GM12878 (cell line): ENCODE measurements at regions not wholly inside any gene's neighbourhood (a gene's known extent, or its start where the extent isn't known, plus 50 kb on each side); places are given as distances from the start of the nearest gene placed in this dataset.

Source experiments
- ATAC-seq: fragments of 200-7000 bp; cut with Tn5 transposase; 3 replicates; pipeline ENCODE4 v1.9.1; 2020; ENCODE audit warnings: mild to moderate bottlenecking, moderate library complexity
- BruUV-seq: library from RNA; stranded (reverse); fragments of 400-500 nt; replicated peaks from 2 replicates; lab custom pipeline; 2021; lab: Mats Ljungman, UMichigan
- CTCF ChIA-PET: fragments of 300-600 bp; sonication (Branson Sonifier 250); formaldehyde crosslinking; extraction: SDS; loops from one replicate; lab custom pipeline; 2021; ENCODE audit warnings: inconsistent platforms; lab: Yijun Ruan, JAX
- POLR2A ChIA-PET: fragments of 350-600 bp; formaldehyde crosslinking; extraction: SDS; loops from one replicate; lab custom pipeline; 2021; ENCODE audit warnings: inconsistent platforms; lab: Charles Lee
- RAD21 ChIA-PET: fragments of 300-600 bp; sonication (Branson Sonifier 250); formaldehyde crosslinking; loops from one replicate; lab custom pipeline; 2023; ENCODE audit warnings: antibody characterized with exemption; ENCODE audit not compliant: unreplicated experiment; lab: Charles Lee
- SMC1A ChIA-PET: fragments of 300-600 bp; sonication (Branson Sonifier 250); formaldehyde crosslinking; loops from one replicate; lab custom pipeline; 2023; ENCODE audit not compliant: unreplicated experiment, uncharacterized antibody; lab: Charles Lee
- DNase-seq: peaks from one replicate; pipeline ENCODE4 v3.0.0-alpha.2; 2011; ENCODE audit warnings: low read depth, low spot score
- FAIRE-seq: peaks from 3 replicates; lab custom pipeline; 2011; peaks lifted over from hg19 to GRCh38; lab: Jason Lieb, UNC
- H2AFZ ChIP-seq: 2 replicates; pipeline ENCODE4 v1.6.0; 2011; ENCODE audit warnings: low read depth, low read length, control low read depth; ENCODE audit not compliant: control insufficient read depth
- H3K27ac ChIP-seq: 2 replicates; pipeline ENCODE4 v1.5.1; 2011; ENCODE audit warnings: control low read depth; ENCODE audit not compliant: control insufficient read depth, insufficient read depth
- H3K27me3 ChIP-seq, 2 experiments: replicated peaks in 1 of 2; 2 replicates each; pipeline versions ENCODE4 v1.6.0 to v1.6.1; 2011; ENCODE audit warnings: low read length in 1 of 2; ENCODE audit not compliant: control insufficient read depth in 2 of 2, insufficient read depth in 2 of 2
- H3K36me3 ChIP-seq, 2 experiments: 2 replicates each; pipeline ENCODE4 v1.5.1; 2011; ENCODE audit warnings: low read length in 1 of 2; ENCODE audit not compliant: control insufficient read depth in 2 of 2, insufficient read depth in 2 of 2
- H3K4me1 ChIP-seq: 2 replicates; pipeline ENCODE4 v1.6.1; 2011; ENCODE audit warnings: mild to moderate bottlenecking, low read length, moderate library complexity, mixed read lengths; ENCODE audit not compliant: control insufficient read depth, insufficient read depth
- H3K4me2 ChIP-seq: 2 replicates; pipeline ENCODE4 v1.6.0; 2011; ENCODE audit warnings: control low read depth; ENCODE audit not compliant: control insufficient read depth, insufficient read depth
- H3K4me3 ChIP-seq: fragments of 200-600 bp; sonication (generic); 2 replicates; pipeline ENCODE4 v1.5.1; 2016
- H3K79me2 ChIP-seq: 2 replicates; pipeline ENCODE4 v1.6.0; 2011; ENCODE audit warnings: low read length; ENCODE audit not compliant: control insufficient read depth, insufficient read depth
- H3K9ac ChIP-seq: 2 replicates; pipeline ENCODE4 v1.8.0; 2011; ENCODE audit warnings: low read length, control low read depth, mixed read lengths; ENCODE audit not compliant: control insufficient read depth, insufficient read depth
- H3K9me3 ChIP-seq: replicated peaks from 3 replicates; pipeline ENCODE4 v1.5.1; 2011; ENCODE audit warnings: mild to moderate bottlenecking, low read length; ENCODE audit not compliant: control insufficient read depth, insufficient read depth
- H4K20me1 ChIP-seq: 2 replicates; pipeline ENCODE4 v1.6.0; 2011; ENCODE audit not compliant: control insufficient read depth, insufficient read depth
- CBX3 ChIP-seq: fragments of 200-600 bp; sonication (generic); IDR thresholded peaks from 2 replicates; pipeline ENCODE4 v1.6.1; 2016; ENCODE audit warnings: low read depth, borderline replicate concordance
- CREM ChIP-seq: IDR thresholded peaks from 2 replicates; pipeline ENCODE4 v1.6.1; 2014; ENCODE audit warnings: antibody characterized with exemption, low read depth
- PAX5 ChIP-seq: IDR thresholded peaks from 2 replicates; pipeline ENCODE4 v1.6.1; 2011; ENCODE audit warnings: low read depth, low read length, borderline replicate concordance
- POU2F2 ChIP-seq: IDR thresholded peaks from 3 replicates; pipeline ENCODE4 v1.6.1; 2011; ENCODE audit warnings: low read depth, mild to moderate bottlenecking, low read length, borderline replicate concordance
- SIX5 ChIP-seq: IDR thresholded peaks from 2 replicates; pipeline ENCODE4 v1.6.1; 2011; ENCODE audit warnings: mild to moderate bottlenecking, low read depth, low read length, moderate library complexity; ENCODE audit not compliant: severe bottlenecking
- STAT3 ChIP-seq: IDR thresholded peaks from 2 replicates; pipeline ENCODE4 v1.6.1; 2011; ENCODE audit warnings: low read depth, low read length, improper control_type of control experiment
- ZSCAN29 ChIP-seq: fragments of 450-650 bp; IDR thresholded peaks from 2 replicates; pipeline ENCODE4 v1.6.1; 2017; ENCODE audit warnings: mild to moderate bottlenecking, moderate library complexity
- ZZZ3 ChIP-seq: IDR thresholded peaks from 2 replicates; pipeline ENCODE4 v1.6.1; 2011; ENCODE audit warnings: low read depth; ENCODE audit not compliant: control insufficient read depth, insufficient read length
- WGBS: methylation state at CpG from one replicate; pipeline ENCODE4 v1.1.6; 2016; ENCODE audit warnings: low lambda C conversion rate; ENCODE audit not compliant: insufficient replicate concordance, insufficient coverage; ENCODE audit errors: missing lambda C conversion rate; 5-methylcytosine and 5-hydroxymethylcytosine counted together
- in situ Hi-C: fragments of 300-500 bp; cut with MboI; formaldehyde crosslinking; loops from 9 replicates; pipeline ENCODE4 v1.14.3; 2018; ENCODE audit warnings: mixed read lengths
- intact Hi-C: fragments of 100-400 bp; cut with micrococcal nuclease; formaldehyde crosslinking; loops from one replicate; pipeline ENCODE4 v1.14.2; 2022; ENCODE audit not compliant: unreplicated experiment
- TF ChIP-seq, protein P1 (sequence below): IDR thresholded peaks from 2 replicates; pipeline ENCODE4 v1.6.1; 2012; ENCODE audit warnings: low read depth, low read length, improper control_type of control experiment

DNA sequence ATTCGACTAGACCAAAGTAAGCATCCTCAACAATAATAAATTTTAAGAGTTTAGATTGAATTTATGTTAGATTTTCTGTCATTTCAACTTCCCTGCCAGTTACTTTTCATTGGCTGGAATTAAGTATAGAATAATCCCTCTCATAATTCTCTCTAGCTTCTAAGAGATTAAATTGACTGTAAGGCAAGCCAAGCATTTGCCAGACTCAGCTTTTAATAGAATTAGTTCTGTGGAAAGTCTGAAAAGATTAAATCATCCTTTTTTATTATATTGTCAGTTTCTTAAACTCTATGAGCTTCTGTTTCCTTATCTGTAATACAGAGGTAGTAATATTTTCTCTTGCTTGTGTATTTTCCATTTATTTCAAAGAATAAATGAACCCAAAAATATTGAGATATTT lies 77.9 kb upstream of the ZNF804A start:
- RAD21 ChIA-PET: no interaction called here
- no peak for FAIRE-seq
- SMC1A ChIA-PET: no interaction called here
- Histone ChIP-seq H3K9ac (no peak overlapping the region), H3K27me3 (no peaks in the 10 kb centered on the region), H3K9me3 (no peaks in the 10 kb centered on the region), H3K4me3 (no peak overlapping the region)
- CTCF ChIA-PET: interaction anchor here (1.4 kb wide), 1 partner anchor 58 kb away, joined by 3 read pairs; no protein-coding TSS in a partner anchor
- POLR2A ChIA-PET: no interaction called here
- TF ChIP-seq CREM (no peak), STAT3 (no peak), CBX3 (no peak)
- TF ChIP-seq, protein P1, sequence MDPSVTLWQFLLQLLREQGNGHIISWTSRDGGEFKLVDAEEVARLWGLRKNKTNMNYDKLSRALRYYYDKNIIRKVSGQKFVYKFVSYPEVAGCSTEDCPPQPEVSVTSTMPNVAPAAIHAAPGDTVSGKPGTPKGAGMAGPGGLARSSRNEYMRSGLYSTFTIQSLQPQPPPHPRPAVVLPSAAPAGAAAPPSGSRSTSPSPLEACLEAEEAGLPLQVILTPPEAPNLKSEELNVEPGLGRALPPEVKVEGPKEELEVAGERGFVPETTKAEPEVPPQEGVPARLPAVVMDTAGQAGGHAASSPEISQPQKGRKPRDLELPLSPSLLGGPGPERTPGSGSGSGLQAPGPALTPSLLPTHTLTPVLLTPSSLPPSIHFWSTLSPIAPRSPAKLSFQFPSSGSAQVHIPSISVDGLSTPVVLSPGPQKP: no peak
- TF ChIP-seq, all 136 proteins: peak for 0
- Histone ChIP-seq H3K36me3 (no peaks in the 10 kb centered on the region), H3K4me1 (no peaks in the 10 kb centered on the region), H3K27ac (no peak overlapping the region), H4K20me1 (no peaks in the 10 kb centered on the region), H2AFZ (no peak overlapping the region), H3K79me2 (no peaks in the 10 kb centered on the region), H3K4me2 (no peak overlapping the region)
- ATAC-seq (no peak), DNase-seq (no peak)
- WGBS: 0% methylated on average over 1 of the region's 1 CpG
- in situ Hi-C loops: no loop called here
- no TSS peak for BruUV-seq
- intact Hi-C loops: no loop called here

DNA sequence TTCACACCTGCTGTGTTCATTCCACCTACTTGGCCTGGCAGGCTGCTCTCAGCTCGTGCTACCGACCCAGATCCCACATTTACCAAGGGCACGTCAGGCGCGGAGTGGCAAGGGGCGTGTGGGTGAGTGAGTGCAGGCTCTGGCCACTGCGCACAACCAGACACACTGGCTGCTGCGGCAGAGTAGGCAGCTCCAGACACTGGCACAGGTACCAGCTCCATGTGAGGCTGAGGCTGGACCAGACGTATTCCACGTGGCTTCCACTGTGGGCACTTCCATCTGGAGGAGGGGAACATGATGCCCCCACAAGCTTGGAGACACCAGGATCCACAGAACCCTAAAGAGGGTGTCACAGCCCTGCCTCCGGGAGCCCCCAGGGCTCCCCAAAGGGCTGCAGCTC lies 74.6 kb upstream of the ZNF804A start:
- no peak for FAIRE-seq
- ChIA-PET POLR2A (no interaction called here), SMC1A (interaction anchor here (0.9 kb wide), 1 partner anchor 101 kb away, joined by 3 read pairs; no protein-coding TSS in a partner anchor), CTCF (no interaction called here), RAD21 (no interaction called here)
- BruUV-seq: no TSS peak
- 21% methylated on average over 9 of the region's 11 CpGs for WGBS
- no peak overlapping the region for H3K27ac ChIP-seq
- H3K27me3 ChIP-seq: no peaks in the 10 kb centered on the region
- H4K20me1 ChIP-seq: no peaks in the 10 kb centered on the region
- no peak overlapping the region for H3K9ac ChIP-seq
- no peaks in the 10 kb centered on the region for H3K36me3 ChIP-seq
- no peaks in the 10 kb centered on the region for H3K4me1 ChIP-seq
- no peak overlapping the region for H3K4me3 ChIP-seq
- ATAC-seq: no peak; the same call in 2 of the 3 replicates
- H3K79me2 ChIP-seq: no peaks in the 10 kb centered on the region
- intact Hi-C loops: no loop called here
- H2AFZ ChIP-seq: no peak overlapping the region
- H3K4me2 ChIP-seq: no peak overlapping the region
- peaks cover 2% of the 10 kb centered on the region; the same call in 1 of the 3 replicates for H3K9me3 ChIP-seq
- in situ Hi-C loops: no loop called here
- no peak for TF ChIP-seq ZZZ3
- no peak for TF ChIP-seq PAX5
- no peak for TF ChIP-seq POU2F2
- TF ChIP-seq ZSCAN29: no peak
- TF ChIP-seq SIX5: no peak
- no peak for DNase-seq
